SKM-1 treated with dmso at 0.1 percent for 144 hours (cell line): ENCODE measurements at regions not wholly inside any gene's neighbourhood (a gene's known extent, or its start where the extent isn't known, plus 50 kb on each side); places are given as distances from the start of the nearest gene placed in this dataset.

Experiments used
- DNase-seq: peaks from one replicate; lab custom pipeline; 2025; ENCODE audit not compliant: unreplicated experiment; lab: John Stamatoyannopoulos, UW

- DNase-seq, result no peak
Observed at GRCh38 chr4:175369087-175369486, 443.0 kb downstream of the GPM6A start.

GRCh38 chr4:175371091-175371490 is 441.0 kb downstream of the GPM6A start:
- no peak for DNase-seq

GRCh38 chr4:175373031-175373430 is 439.0 kb downstream of the GPM6A start:
- no peak for DNase-seq

GRCh38 chr4:175374459-175374858 is 437.6 kb downstream of the GPM6A start:
- no peak for DNase-seq

- DNase-seq, result no peak
Observed at GRCh38 chr4:175376287-175376977, 435.6 kb downstream of the GPM6A start.

- no peak for DNase-seq
Observed at GRCh38 chr4:175377203-175377602, 434.9 kb downstream of the GPM6A start.

- no peak for DNase-seq
Observed at GRCh38 chr4:175378372-175378771, 433.7 kb downstream of the GPM6A start.

GRCh38 chr4:175380841-175381240 is 431.2 kb downstream of the GPM6A start:
- DNase-seq, result no peak

- DNase-seq, result no peak
Observed at GRCh38 chr4:175385797-175386196, 426.3 kb downstream of the GPM6A start.

GRCh38 chr4:175386776-175387507 is 425.1 kb downstream of the GPM6A start:
- DNase-seq, result no peak

GRCh38 chr4:175394208-175394607 is 417.9 kb downstream of the GPM6A start:
- no peak for DNase-seq

- DNase-seq, result peak; percentile 45
Observed at GRCh38 chr4:175405961-175406360, 406.1 kb downstream of the GPM6A start.

- no peak for DNase-seq
Observed at GRCh38 chr4:175407926-175408325, 404.1 kb downstream of the GPM6A start.

GRCh38 chr4:175411251-175411650 is 400.8 kb downstream of the GPM6A start:
- DNase-seq, result no peak

GRCh38 chr4:175412161-175412560 is 399.9 kb downstream of the GPM6A start:
- DNase-seq, result no peak

GRCh38 chr4:175412746-175413145 is 399.3 kb downstream of the GPM6A start:
- no peak for DNase-seq

- no peak for DNase-seq
Observed at GRCh38 chr4:175413561-175413960, 398.5 kb downstream of the GPM6A start.

GRCh38 chr4:175414602-175415001 is 397.5 kb downstream of the GPM6A start:
- DNase-seq, result no peak

GRCh38 chr4:175418516-175418915 is 393.5 kb downstream of the GPM6A start:
- DNase-seq, result no peak

GRCh38 chr4:175419236-175419718 is 392.8 kb downstream of the GPM6A start:
- no peak for DNase-seq

GRCh38 chr4:175421506-175421905 is 390.6 kb downstream of the GPM6A start:
- no peak for DNase-seq

GRCh38 chr4:175422331-175422730 is 389.7 kb downstream of the GPM6A start:
- DNase-seq, result no peak
